ENCODE measurements at regions not wholly inside any gene's neighbourhood (a gene's known extent, or its start where the extent isn't known, plus 50 kb on each side); places are given as distances from the start of the nearest gene placed in this dataset.

- no peak overlapping the region for H3K4me3 ChIP-seq (ENCODE audit: low read depth in 1 of 2, low read length in 2 of 2)
- no peak overlapping the region for H3K4me2 ChIP-seq (ENCODE audit: insufficient read depth, low read length)
- no peaks in the 10 kb centered on the region for H3K27me3 ChIP-seq (ENCODE audit: insufficient read depth, low read length, poor library complexity)
- TF ChIP-seq EZH2 (IDR thresholded peaks at IDR 0.05; ENCODE audit: borderline replicate concordance, low read depth, low read length, severe bottlenecking) (no peak), CTCF (IDR thresholded peaks at IDR 0.05; ENCODE audit: borderline replicate concordance, extremely low read depth, low read length, poor library complexity, severe bottlenecking) (no peak)
- no peaks in the 10 kb centered on the region for H3K36me3 ChIP-seq (ENCODE audit: insufficient read depth, low read length)
- no peaks in the 10 kb centered on the region for H4K20me1 ChIP-seq (ENCODE audit: insufficient read depth, low read length)
- ATAC-seq (ENCODE audit: insufficient read depth, low read depth) (no peak), DNase-seq (no peak)
- no peak overlapping the region for H3K9ac ChIP-seq (ENCODE audit: low read depth, low read length)
- no peaks in the 10 kb centered on the region for H3K79me2 ChIP-seq (ENCODE audit: insufficient read depth, low read length)
- no peaks in the 10 kb centered on the region for H3K4me1 ChIP-seq (ENCODE audit: insufficient read depth, low read length)
- H3K27ac ChIP-seq (ENCODE audit: low read length): no peak overlapping the region
- H2AFZ ChIP-seq (ENCODE audit: low read depth, low read length): no peak overlapping the region
- no peaks in the 10 kb centered on the region for H3K9me3 ChIP-seq (ENCODE audit: insufficient read depth, low read length, severe bottlenecking)
Observed at GRCh38 chr14:85313560-85314207, 216.3 kb upstream of the FLRT2 start.

GRCh38 chr14:85315290-85315689 lies 214.7 kb upstream of the FLRT2 start:
- Histone ChIP-seq H3K9ac (ENCODE audit: low read depth, low read length) (no peak overlapping the region), H2AFZ (ENCODE audit: low read depth, low read length) (no peak overlapping the region), H3K4me3 (ENCODE audit: low read depth in 1 of 2, low read length in 2 of 2) (no peak overlapping the region), H3K79me2 (ENCODE audit: insufficient read depth, low read length) (no peaks in the 10 kb centered on the region), H3K27me3 (ENCODE audit: insufficient read depth, low read length, poor library complexity) (no peaks in the 10 kb centered on the region), H4K20me1 (ENCODE audit: insufficient read depth, low read length) (no peaks in the 10 kb centered on the region), H3K4me2 (ENCODE audit: insufficient read depth, low read length) (no peak overlapping the region), H3K36me3 (ENCODE audit: insufficient read depth, low read length) (no peaks in the 10 kb centered on the region), H3K9me3 (ENCODE audit: insufficient read depth, low read length, severe bottlenecking) (no peaks in the 10 kb centered on the region), H3K4me1 (ENCODE audit: insufficient read depth, low read length) (no peaks in the 10 kb centered on the region), H3K27ac (ENCODE audit: low read length) (no peak overlapping the region)
- DNase-seq: no peak
- no peak for ATAC-seq (ENCODE audit: insufficient read depth, low read depth)
- TF ChIP-seq CTCF (IDR thresholded peaks at IDR 0.05; ENCODE audit: borderline replicate concordance, extremely low read depth, low read length, poor library complexity, severe bottlenecking) (no peak), EZH2 (IDR thresholded peaks at IDR 0.05; ENCODE audit: borderline replicate concordance, low read depth, low read length, severe bottlenecking) (no peak)

GRCh38 chr14:85315733-85316290 lies 214.1 kb upstream of the FLRT2 start:
- H3K4me3 ChIP-seq (ENCODE audit: low read depth in 1 of 2, low read length in 2 of 2): no peak overlapping the region
- TF ChIP-seq EZH2 (IDR thresholded peaks at IDR 0.05; ENCODE audit: borderline replicate concordance, low read depth, low read length, severe bottlenecking): no peak
- DNase-seq (no peak), ATAC-seq (ENCODE audit: insufficient read depth, low read depth) (no peak)
- no peaks in the 10 kb centered on the region for H3K79me2 ChIP-seq (ENCODE audit: insufficient read depth, low read length)
- H4K20me1 ChIP-seq (ENCODE audit: insufficient read depth, low read length): no peaks in the 10 kb centered on the region
- H3K27me3 ChIP-seq (ENCODE audit: insufficient read depth, low read length, poor library complexity): no peaks in the 10 kb centered on the region
- H3K4me2 ChIP-seq (ENCODE audit: insufficient read depth, low read length): no peak overlapping the region
- H3K36me3 ChIP-seq (ENCODE audit: insufficient read depth, low read length): no peaks in the 10 kb centered on the region
- no peak overlapping the region for H3K27ac ChIP-seq (ENCODE audit: low read length)
- no peaks in the 10 kb centered on the region for H3K9me3 ChIP-seq (ENCODE audit: insufficient read depth, low read length, severe bottlenecking)
- no peaks in the 10 kb centered on the region for H3K4me1 ChIP-seq (ENCODE audit: insufficient read depth, low read length)
- no peak overlapping the region for H3K9ac ChIP-seq (ENCODE audit: low read depth, low read length)
- no peak overlapping the region for H2AFZ ChIP-seq (ENCODE audit: low read depth, low read length)

- H3K79me2 ChIP-seq (ENCODE audit: insufficient read depth, low read length): no peaks in the 10 kb centered on the region
- ATAC-seq (ENCODE audit: insufficient read depth, low read depth) (no peak), DNase-seq (no peak)
- H3K4me3 ChIP-seq (ENCODE audit: low read depth in 1 of 2, low read length in 2 of 2): no peak overlapping the region
- H3K4me2 ChIP-seq (ENCODE audit: insufficient read depth, low read length): no peak overlapping the region
- H3K4me1 ChIP-seq (ENCODE audit: insufficient read depth, low read length): no peaks in the 10 kb centered on the region
- no peak overlapping the region for H3K27ac ChIP-seq (ENCODE audit: low read length)
- no peak overlapping the region for H2AFZ ChIP-seq (ENCODE audit: low read depth, low read length)
- TF ChIP-seq EZH2 (IDR thresholded peaks at IDR 0.05; ENCODE audit: borderline replicate concordance, low read depth, low read length, severe bottlenecking) (no peak), CTCF (IDR thresholded peaks at IDR 0.05; ENCODE audit: borderline replicate concordance, extremely low read depth, low read length, poor library complexity, severe bottlenecking) (no peak)
- no peaks in the 10 kb centered on the region for H3K9me3 ChIP-seq (ENCODE audit: insufficient read depth, low read length, severe bottlenecking)
- H3K9ac ChIP-seq (ENCODE audit: low read depth, low read length): no peak overlapping the region
- no peaks in the 10 kb centered on the region for H4K20me1 ChIP-seq (ENCODE audit: insufficient read depth, low read length)
- no peaks in the 10 kb centered on the region for H3K36me3 ChIP-seq (ENCODE audit: insufficient read depth, low read length)
- no peaks in the 10 kb centered on the region for H3K27me3 ChIP-seq (ENCODE audit: insufficient read depth, low read length, poor library complexity)
Observed at GRCh38 chr14:85316701-85317410, 213.1 kb upstream of the FLRT2 start.

Measured in DND-41 (cell line).